GM10248 (cell line): ENCODE measurements at regions not wholly inside any gene's neighbourhood (a gene's known extent, or its start where the extent isn't known, plus 50 kb on each side); places are given as distances from the start of the nearest gene placed in this dataset.

Experiments used
- CTCF ChIA-PET: fragments of 300-600 bp; sonication (Branson Sonifier 250); formaldehyde crosslinking; extraction: SDS; loops from one replicate; lab custom pipeline; 2021; ENCODE audit warnings: antibody characterized with exemption; lab: Yijun Ruan, JAX
- POLR2A ChIA-PET: fragments of 350-650 bp; sonication (Branson Sonifier 250); formaldehyde crosslinking; extraction: SDS; loops from one replicate; lab custom pipeline; 2020; ENCODE audit warnings: antibody characterized with exemption; lab: Yijun Ruan, JAX
- DNase-seq: peaks from one replicate; pipeline ENCODE4 v3.0.0; 2012; ENCODE audit errors: extremely low spot score
- TF ChIP-seq, protein P1 (sequence below): IDR thresholded peaks from 2 replicates; pipeline ENCODE4 v1.5.1; 2012; ENCODE audit warnings: mild to moderate bottlenecking, low read depth; ENCODE audit errors: extremely low read depth, missing control alignments, control extremely low read depth

DNA sequence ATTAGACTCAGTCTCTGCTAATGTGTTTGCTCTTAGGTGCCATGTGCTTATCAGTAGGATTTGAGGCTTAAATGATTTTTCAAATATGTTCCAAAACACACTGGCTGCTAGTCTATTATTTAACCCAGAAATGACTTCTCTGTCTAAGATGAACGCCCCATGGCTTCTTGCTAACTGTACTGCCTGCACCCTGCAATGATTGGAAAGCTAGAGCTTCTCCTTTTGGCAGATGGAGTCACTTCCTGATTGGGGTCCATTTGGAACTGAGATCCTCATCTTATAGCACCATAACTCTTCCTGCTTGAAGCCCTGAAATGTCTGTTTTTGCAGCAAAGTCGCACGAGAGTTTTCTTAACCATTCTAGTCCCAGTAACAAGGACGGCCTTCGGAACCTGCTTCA is 186.5 kb upstream of the ADO start:
- CTCF ChIA-PET = interaction anchor here (1.1 to 14.7 kb wide), 3 partner anchors 18 to 325 kb away, joined by 3 to 239 read pairs (median 89); partner anchors contain the start of genes ADO and EGR2
- POLR2A ChIA-PET = interaction anchor here (0.6 kb wide), 1 partner anchor 189 kb away, joined by 4 read pairs; no protein-coding TSS in a partner anchor
- TF ChIP-seq, protein P1, sequence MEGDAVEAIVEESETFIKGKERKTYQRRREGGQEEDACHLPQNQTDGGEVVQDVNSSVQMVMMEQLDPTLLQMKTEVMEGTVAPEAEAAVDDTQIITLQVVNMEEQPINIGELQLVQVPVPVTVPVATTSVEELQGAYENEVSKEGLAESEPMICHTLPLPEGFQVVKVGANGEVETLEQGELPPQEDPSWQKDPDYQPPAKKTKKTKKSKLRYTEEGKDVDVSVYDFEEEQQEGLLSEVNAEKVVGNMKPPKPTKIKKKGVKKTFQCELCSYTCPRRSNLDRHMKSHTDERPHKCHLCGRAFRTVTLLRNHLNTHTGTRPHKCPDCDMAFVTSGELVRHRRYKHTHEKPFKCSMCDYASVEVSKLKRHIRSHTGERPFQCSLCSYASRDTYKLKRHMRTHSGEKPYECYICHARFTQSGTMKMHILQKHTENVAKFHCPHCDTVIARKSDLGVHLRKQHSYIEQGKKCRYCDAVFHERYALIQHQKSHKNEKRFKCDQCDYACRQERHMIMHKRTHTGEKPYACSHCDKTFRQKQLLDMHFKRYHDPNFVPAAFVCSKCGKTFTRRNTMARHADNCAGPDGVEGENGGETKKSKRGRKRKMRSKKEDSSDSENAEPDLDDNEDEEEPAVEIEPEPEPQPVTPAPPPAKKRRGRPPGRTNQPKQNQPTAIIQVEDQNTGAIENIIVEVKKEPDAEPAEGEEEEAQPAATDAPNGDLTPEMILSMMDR = no peak
- DNase-seq = no peak

DNA sequence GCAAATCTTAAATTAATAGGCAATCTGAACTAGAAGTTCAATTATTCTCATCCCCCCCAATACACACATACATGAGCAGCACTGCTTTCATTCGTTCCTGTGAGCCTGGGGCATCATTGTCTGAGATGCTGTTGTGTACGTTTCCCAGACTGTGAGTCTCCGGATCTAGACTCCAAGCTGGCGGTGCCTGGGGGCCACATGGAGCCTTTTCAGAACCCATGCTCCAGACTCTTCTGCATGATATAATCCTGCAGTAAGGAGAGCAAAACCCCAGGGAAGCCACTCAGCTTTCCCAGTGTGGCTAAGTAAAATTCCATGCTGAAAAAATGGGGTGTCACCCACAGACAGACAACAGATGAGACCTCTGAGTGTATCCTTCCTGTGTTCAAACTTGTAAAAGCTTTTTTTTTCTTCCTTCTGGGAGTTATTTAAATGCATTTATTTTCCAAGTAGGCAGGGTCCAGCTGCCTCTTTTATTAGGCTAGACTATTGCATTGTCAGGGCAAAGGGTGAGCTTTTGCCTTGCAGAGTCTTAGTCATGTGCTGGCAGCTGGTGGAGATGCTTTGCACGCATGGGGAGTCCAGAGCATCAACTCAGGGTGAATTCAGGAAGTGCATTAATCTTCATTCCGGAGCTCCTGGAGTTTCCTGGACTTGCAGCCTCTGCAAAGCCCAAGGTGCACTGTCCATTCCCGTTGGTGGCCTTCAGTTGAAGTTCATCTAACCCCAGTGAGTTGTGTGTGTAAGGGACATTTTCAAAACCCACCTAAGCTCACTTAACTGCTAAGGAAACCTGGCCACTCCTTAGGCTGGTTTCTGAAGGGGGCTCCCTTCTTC is 185.7 kb upstream of the ADO start:
- DNase-seq = peak; percentile 38
- TF ChIP-seq, protein P1 = no peak
- ChIA-PET POLR2A (interaction anchor here (1.3 kb wide), 1 partner anchor 13 kb away, joined by 3 read pairs; no protein-coding TSS in a partner anchor), CTCF (interaction anchor here (1.1 to 14.7 kb wide), 10 partner anchors 8 to 539 kb away, joined by 3 to 239 read pairs (median 4); partner anchors contain the start of genes ADO and EGR2)

DNA sequence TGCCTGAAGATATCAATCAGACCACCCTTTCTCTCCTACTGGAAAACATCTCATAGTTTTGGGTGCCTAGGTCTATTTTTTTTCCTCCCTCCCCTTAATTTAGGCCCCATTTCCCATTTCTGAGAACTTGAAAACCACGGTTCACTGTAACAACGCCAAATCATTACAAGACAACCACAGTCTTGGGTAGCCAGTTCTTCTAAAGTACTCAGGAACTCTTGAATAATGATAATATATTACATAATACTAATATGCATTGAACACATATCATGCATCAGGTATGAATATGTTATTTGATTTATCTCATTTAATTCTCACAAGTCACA is 185.1 kb upstream of the ADO start:
- TF ChIP-seq, protein P1 = no peak
- CTCF ChIA-PET = interaction anchor here (1.2 to 14.7 kb wide), 9 partner anchors 9 to 539 kb away, joined by 3 to 239 read pairs (median 4); partner anchors contain the start of genes ADO and EGR2
- DNase-seq = no peak
- POLR2A ChIA-PET = interaction anchor here (1.3 kb wide), 1 partner anchor 13 kb away, joined by 3 read pairs; no protein-coding TSS in a partner anchor

DNA sequence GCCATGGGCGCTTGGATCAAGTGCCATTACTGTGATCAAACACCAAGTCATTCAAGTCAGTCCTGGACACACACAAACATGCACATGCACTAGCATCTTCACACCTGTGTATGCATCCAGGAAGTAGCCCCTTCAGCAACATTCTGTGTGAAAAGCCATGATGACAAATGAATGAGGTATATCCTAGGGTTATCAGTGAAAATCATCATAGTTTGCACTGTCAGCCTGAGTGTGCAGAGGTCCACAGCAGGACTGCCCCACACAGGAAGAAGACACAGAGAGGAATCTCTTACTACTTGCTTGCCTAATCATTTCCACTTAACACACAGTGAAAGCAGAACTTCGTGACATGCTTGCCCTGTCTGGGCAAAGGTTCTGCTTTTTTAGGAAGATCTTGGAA is 184.0 kb upstream of the ADO start:
- no peak for DNase-seq
- POLR2A ChIA-PET = no interaction called here
- CTCF ChIA-PET = interaction anchor here (1.4 to 14.7 kb wide), 7 partner anchors 8 to 538 kb away, joined by 3 to 239 read pairs (median 4); partner anchors contain the start of genes ADO and EGR2
- TF ChIP-seq, protein P1 = no peak

DNA sequence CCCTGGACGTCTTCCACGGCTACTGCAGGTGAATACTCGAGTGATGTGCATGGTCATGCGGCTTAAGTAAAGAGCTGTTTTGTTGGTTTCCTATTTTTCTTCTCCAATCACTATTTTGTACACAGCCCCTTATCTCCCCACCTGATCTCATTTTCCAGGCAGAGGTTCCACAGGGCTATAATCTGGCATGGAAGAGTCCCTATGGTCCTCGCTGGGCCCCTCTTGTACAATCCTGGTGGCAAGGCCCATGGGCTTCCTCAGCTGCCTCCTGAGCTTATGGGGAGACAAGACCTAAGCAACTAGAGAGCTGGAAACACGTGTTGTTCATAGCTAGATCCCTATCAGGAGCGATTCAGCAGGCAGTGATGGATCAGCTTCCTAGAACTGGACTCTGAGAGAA is 181.3 kb upstream of the ADO start:
- ChIA-PET POLR2A (no interaction called here), CTCF (interaction anchor here (0.7 to 3.8 kb wide), 8 partner anchors 11 to 461 kb away, joined by 3 to 29 read pairs (median 4); no protein-coding TSS in a partner anchor)
- TF ChIP-seq, protein P1 = no peak
- DNase-seq = no peak

DNA sequence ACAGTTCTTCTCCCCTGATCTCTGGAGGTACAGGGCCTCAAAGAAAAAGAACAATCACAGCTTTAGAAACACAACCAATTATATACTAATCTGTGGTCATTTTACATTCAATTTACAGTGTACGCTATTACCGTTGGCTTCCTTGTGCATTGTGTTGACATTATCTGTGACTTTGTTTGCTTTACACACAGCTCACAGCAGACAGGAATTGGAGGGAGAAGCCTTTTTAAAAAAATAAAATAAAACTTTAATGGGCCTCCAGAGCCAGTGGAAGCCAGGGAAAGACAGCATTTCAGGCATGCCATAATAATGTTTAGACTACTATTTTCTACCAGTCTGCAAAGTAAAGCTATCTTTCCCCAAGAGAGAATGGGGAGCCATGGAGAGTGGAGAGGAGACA is 179.0 kb upstream of the ADO start:
- CTCF ChIA-PET = interaction anchor here (1.4 to 1.8 kb wide), 2 partner anchors 11 to 187 kb away, joined by 3 to 9 read pairs; no protein-coding TSS in a partner anchor
- TF ChIP-seq, protein P1 = no peak
- no peak for DNase-seq
- POLR2A ChIA-PET = no interaction called here
